Progenitor cell of endocrine pancreas (in vitro differentiated cells): ENCODE measurements at regions not wholly inside any gene's neighbourhood (a gene's known extent, or its start where the extent isn't known, plus 50 kb on each side); places are given as distances from the start of the nearest gene placed in this dataset.

Experiments
- DNase-seq: peaks from one replicate; pipeline ENCODE4 v3.0.0; 2021; ENCODE audit warnings: low spot score; ENCODE audit not compliant: unreplicated experiment
- H3K27ac Mint-ChIP-seq: 2 replicates; pipeline ENCODE4 v1.8.0; 2021; ENCODE audit warnings: mild to moderate bottlenecking, moderate library complexity, mixed read lengths
- H3K27me3 Mint-ChIP-seq: 2 replicates; pipeline ENCODE4 v1.8.0; 2021; ENCODE audit warnings: mixed read lengths
- H3K36me3 Mint-ChIP-seq: 2 replicates; pipeline ENCODE4 v1.8.0; 2022; ENCODE audit warnings: mixed read lengths; ENCODE audit not compliant: insufficient read depth
- H3K4me1 Mint-ChIP-seq: 2 replicates; pipeline ENCODE4 v1.8.0; 2021; ENCODE audit warnings: low read depth, mixed read lengths
- H3K4me3 Mint-ChIP-seq: 2 replicates; pipeline ENCODE4 v1.8.0; 2021; ENCODE audit warnings: low read depth, mild to moderate bottlenecking, moderate library complexity, mixed read lengths
- H3K9me3 Mint-ChIP-seq: 2 replicates; pipeline ENCODE4 v1.8.0; 2021; ENCODE audit warnings: low read depth, mixed read lengths
- TF ChIP-seq, protein P1 (sequence below): fragments of 200-600 bp; sonication (generic); IDR thresholded peaks from one replicate; pipeline ENCODE4 v1.5.0; 2021; ENCODE audit warnings: antibody characterized with exemption, mild to moderate bottlenecking; ENCODE audit not compliant: unreplicated experiment

DNA sequence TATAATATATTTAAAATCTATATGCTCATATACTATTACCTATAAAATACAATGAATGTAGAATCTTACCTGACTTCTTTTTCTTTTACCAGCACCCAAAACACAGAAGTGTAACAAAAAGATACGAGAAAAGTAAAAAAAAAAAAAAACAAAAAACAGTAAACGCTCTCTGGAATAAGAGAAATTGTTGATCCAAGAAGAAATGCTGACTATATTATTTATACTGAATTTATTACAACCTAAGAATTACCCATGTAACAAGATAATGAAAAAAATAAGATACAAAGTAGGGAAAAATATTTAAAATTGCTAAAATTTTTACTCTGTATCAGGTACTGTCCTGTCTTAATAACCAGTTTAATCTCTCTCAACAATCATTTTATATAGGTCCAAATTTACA lies 787.9 kb upstream of the MAN1A1 start:
- Mint-ChIP-seq H3K27ac (no peak overlapping the region), H3K36me3 (no peaks in the 10 kb centered on the region)
- TF ChIP-seq, protein P1, sequence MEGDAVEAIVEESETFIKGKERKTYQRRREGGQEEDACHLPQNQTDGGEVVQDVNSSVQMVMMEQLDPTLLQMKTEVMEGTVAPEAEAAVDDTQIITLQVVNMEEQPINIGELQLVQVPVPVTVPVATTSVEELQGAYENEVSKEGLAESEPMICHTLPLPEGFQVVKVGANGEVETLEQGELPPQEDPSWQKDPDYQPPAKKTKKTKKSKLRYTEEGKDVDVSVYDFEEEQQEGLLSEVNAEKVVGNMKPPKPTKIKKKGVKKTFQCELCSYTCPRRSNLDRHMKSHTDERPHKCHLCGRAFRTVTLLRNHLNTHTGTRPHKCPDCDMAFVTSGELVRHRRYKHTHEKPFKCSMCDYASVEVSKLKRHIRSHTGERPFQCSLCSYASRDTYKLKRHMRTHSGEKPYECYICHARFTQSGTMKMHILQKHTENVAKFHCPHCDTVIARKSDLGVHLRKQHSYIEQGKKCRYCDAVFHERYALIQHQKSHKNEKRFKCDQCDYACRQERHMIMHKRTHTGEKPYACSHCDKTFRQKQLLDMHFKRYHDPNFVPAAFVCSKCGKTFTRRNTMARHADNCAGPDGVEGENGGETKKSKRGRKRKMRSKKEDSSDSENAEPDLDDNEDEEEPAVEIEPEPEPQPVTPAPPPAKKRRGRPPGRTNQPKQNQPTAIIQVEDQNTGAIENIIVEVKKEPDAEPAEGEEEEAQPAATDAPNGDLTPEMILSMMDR, result no peak

DNA sequence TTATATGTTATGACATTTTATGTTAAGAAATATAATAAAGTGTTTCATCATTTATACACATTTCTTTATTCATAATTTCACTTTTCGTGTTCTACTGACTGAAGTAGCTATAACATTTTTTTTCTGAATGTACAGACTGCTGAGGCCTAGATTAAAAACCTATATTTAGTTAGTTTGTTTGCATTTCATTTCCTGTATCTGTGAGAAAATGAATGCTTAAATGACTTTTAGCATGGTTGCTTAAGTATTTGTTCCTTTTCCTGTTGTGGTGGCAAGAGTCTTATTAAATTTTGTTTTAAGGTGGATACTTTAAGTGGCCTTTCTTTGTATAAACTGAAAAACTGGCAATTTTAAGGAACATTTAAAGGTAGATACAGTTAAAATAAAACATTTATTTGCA lies 779.7 kb upstream of the MAN1A1 start:
- Mint-ChIP-seq H3K4me1 (no peaks in the 10 kb centered on the region), H3K4me3 (no peak overlapping the region), H3K9me3 (peaks cover 8% of the 10 kb centered on the region), H3K27me3 (no peaks in the 10 kb centered on the region), H3K36me3 (no peaks in the 10 kb centered on the region), H3K27ac (no peak overlapping the region)
- TF ChIP-seq, protein P1, result no peak
- DNase-seq, result no peak

More for the DNA sequence above, 787.9 kb upstream of the MAN1A1 start:
- Mint-ChIP-seq H3K4me3 (no peak overlapping the region), H3K4me1 (no peaks in the 10 kb centered on the region), H3K27me3 (no peaks in the 10 kb centered on the region), H3K9me3 (peaks cover 3% of the 10 kb centered on the region)
- no peak for DNase-seq

DNA sequence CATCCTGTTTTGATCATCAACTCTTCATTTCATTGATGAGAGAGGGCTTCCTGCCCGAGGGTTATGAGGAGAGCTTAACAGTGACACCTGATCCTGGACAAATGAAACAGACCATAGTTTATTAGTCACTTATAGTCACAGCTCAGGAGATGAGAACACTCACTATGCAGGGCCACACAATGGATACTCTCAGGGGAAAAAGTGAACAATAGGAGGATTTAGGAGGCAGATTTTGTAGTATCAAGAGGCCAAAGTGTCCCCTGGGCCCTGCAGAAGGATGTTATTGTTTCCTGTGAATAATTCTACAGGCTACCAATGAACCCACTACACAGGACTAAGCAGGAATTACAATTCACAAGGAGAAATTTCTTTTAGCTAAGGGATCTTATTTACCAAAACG lies 772.8 kb upstream of the MAN1A1 start:
- H3K27me3 Mint-ChIP-seq, result no peaks in the 10 kb centered on the region
- H3K9me3 Mint-ChIP-seq, result peaks cover 3% of the 10 kb centered on the region
- TF ChIP-seq, protein P1, result no peak
- H3K36me3 Mint-ChIP-seq, result no peaks in the 10 kb centered on the region
- no peak overlapping the region for H3K27ac Mint-ChIP-seq
- DNase-seq, result no peak
- H3K4me3 Mint-ChIP-seq, result no peak overlapping the region
- H3K4me1 Mint-ChIP-seq, result no peaks in the 10 kb centered on the region

DNA sequence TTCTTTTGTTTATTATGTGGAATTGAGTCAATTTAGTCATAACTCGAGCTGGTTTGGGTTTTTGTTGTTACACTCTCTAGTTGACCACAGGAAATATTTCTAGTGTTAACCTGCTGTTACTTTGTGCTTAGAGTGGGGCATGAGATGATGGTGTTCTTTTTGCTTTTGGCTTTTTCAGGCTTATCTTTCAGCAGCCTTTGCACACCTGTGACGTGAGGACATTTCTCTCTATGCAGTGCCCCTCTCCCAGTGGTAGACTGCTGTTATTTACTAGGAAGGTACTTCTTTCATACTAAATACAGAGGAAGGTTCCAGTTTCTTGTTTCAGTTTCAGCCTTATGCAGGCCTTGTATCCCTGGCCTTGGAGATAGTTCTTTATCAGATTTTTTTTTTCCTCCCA lies 766.8 kb upstream of the MAN1A1 start:
- Mint-ChIP-seq H3K4me1 (no peaks in the 10 kb centered on the region), H3K27me3 (no peaks in the 10 kb centered on the region), H3K36me3 (no peaks in the 10 kb centered on the region), H3K4me3 (no peak overlapping the region), H3K9me3 (no peaks in the 10 kb centered on the region), H3K27ac (no peak overlapping the region)
- TF ChIP-seq, protein P1, result no peak
- no peak for DNase-seq

DNA sequence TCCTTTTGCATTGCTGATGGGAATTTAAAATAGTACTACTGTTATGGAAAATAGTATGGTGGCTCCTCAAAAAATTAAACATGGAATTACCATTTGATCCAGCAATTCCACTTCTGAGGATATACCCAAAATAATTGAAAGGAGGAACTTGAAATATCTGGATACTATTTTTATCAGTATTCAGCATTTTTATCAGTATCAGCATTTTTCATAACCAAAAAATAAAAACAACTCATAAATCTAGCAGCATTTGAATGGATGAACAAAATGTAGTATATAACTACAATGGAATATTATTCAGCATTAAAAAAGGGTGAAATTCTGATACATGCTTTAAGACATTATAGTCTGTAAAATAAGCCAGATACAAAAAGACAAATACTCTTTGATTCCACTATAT lies 763.4 kb upstream of the MAN1A1 start:
- TF ChIP-seq, protein P1, result no peak
- no peak for DNase-seq
- Mint-ChIP-seq H3K9me3 (peaks cover 2% of the 10 kb centered on the region), H3K27me3 (no peaks in the 10 kb centered on the region), H3K4me1 (peaks cover under 1% of the 10 kb centered on the region), H3K4me3 (no peak overlapping the region), H3K27ac (no peak overlapping the region), H3K36me3 (no peaks in the 10 kb centered on the region)
